8988T (cell line): ENCODE measurements at regions not wholly inside any gene's neighbourhood (a gene's known extent, or its start where the extent isn't known, plus 50 kb on each side); places are given as distances from the start of the nearest gene placed in this dataset.

Experiments
- DNase-seq: peaks from one replicate; pipeline ENCODE4 v3.0.0; 2011

DNA sequence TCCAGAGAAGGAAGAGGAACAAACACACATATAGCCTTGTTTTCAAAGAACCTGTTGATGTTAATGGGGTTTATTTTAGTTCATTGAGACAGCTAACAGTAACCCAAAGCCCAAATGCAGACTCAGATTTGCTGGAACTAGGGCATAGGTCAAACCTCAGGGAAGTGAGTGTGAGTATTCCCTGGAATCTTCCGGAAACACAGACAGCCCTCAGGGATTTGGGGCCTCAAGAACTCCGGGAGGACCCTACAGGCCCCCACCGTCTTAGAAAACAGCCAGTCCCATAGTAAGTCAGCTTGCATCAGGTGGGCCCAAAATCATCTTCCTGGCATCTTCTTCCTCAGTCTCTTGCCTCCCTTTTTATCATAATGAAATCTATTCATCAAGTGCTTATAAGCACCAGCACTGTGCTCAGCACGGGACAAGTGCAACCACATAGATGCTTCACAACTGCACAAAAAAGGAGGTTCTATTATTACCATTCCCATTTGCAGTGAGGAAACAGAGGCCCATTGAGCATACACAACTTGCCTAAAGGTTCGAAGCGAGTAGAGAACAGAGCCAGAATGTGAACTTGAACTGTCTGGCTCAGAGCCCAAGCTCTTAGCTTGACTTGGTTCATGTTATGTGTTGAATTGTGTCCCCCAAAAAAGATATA lies 50.2 kb upstream of the BCL11A start:
- DNase-seq, result no peak

DNA sequence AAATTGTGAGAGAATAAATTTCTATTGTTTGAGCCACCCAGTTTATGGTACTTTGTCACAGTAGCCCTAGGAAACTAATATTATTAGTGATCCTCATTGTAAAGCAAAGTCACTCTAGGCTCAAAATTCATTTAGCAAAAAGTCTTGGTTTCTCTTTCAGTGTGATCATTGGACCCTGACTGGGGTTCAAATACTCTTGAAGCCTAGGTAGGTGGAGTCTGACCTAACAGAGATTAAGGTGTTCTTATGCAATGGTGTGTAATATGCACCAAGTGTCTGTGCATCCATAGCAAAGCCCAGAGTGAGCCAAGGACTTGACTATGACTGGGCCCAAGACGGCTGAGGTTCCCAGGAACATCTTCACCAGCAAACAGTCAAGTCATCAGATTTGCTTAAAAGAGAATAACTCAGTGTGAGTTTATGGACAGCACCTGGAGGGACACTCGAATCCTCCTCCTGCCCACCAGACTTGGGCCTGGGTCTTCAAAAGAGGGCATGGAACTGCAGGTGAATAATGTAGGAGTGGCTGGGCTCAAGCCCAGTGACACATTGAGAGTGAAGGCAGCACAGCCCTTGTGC lies 51.1 kb upstream of the BCL11A start:
- no peak for DNase-seq

DNA sequence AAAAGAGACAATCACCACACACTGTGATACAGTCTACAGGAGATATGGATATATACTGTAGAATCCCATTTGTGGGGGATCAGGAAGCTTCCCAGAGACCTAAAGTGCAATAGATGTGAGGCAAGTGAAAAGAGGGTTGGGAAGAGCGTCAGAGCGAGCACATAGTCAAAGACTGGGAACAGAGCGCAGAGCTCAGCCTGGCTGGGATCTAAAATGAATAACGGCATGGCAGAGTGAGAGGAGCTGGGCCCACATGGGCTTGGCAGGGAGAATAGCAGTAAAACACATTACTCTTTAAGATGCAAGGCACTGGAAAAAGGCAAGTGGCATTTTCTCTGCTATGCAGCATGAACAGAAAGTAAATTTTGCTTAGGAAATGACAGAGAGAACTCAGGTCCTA lies 52.4 kb upstream of the BCL11A start:
- no peak for DNase-seq

- DNase-seq, result no peak
Measured at GRCh38 chr2:60608679-60609078, 55.2 kb upstream of the BCL11A start.

GRCh38 chr2:60612033-60612432 lies 58.6 kb upstream of the BCL11A start:
- DNase-seq, result no peak

- DNase-seq, result no peak
Measured at GRCh38 chr2:60614319-60614718, 60.9 kb upstream of the BCL11A start.

DNA sequence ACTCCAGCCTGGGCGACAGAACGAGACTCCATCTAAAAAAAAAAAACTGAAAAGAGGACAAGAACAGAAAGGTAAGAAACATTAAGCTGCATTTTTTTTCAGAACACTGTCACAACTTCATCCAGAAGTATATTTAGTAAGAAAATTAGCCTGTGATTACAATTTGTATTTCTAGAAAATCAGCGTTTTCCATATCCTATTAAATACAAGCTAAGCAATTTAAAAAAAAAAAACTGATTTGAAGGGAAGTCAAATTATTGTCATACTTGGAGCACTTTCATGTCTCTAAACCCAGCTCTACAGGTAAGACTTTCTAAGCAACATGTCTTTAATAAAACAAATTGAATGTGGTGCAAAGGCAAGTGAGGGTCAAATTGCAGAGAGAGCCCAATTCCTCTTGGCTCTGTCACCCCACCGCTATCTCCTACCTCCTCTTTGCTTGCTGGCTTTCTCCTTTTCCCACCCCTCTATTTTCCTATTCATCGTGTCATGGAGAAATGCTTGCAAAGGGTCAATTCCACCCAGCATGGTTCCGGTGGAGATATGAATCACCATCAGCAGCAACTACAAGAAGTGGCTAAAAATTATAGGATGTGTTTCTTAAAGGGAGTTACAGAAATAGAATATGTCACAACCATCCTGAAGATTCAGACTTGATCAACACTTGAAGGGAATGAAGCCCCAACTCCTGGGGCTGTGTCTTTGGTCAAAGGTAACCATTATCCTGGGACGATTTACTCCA lies 68.4 kb upstream of the BCL11A start:
- DNase-seq, result no peak

DNA sequence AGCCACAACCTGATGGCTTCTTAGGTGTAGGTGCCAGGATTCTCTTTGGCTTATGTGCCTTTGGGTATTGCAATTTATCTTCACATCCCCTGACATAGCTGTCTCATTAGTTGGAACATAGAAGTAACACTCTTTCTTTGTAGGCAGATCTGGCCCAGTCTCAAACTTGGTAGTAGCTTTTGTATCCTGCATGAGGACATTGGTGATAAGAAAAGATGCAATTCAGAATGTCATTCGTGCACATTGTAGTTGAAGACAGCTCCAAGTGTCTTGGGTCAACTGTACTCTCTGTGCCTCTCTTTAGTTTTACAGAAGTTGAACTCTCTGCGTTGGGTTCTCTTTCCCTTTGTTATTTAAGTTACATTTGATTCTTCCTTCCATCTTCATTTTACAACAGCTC lies 69.6 kb upstream of the BCL11A start:
- no peak for DNase-seq

DNA sequence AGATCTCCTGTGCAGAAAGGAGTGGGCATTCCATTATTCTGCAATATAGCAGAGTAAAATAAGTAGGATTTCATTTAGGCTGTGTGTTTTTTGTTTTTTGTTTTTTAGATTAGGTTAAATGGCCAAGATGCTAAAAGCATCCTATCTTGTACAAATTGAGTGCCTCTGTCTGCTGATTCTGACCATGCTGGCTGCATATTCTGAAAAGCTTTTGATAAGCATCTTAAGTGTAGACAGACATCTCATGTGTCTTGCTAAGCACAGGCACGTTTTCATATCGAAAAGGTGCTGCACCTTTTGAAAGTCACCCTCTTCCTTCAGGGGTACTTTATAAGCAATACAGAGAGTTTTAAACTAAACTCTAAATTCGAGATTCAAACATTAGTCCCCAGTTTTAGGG lies 74.0 kb upstream of the BCL11A start:
- DNase-seq, result no peak

GRCh38 chr2:60628026-60628425 lies 74.6 kb upstream of the BCL11A start:
- no peak for DNase-seq

DNA sequence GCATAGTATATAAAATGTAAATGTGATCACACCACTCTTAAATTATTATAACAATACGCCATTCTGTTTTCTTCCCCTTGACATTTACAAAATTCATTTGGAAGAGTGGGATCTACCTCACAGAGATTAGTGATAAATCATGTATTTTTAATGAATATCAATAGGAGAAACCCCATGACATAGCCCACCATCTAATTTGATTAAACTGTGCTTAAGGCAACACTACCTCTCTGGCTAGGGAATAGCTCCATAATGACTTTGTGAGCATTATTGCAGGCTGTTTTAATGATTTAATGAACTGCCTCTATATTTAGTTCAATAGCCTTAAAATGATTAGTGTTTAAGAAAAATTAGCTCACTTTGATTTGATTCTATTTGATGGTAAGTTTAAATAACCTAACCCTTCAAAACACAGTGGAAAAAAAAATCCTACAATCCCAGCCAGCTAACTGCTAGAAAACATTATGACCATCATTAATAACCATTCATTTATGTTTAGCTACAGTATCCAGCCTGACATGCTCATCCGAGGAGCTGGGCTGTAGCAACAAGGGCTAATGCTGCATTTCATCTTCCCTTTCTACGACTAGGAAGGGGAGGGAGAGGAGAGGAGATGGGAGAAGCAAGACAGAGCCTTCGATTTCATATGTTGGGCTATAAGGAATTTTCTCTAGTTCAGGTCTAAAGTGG lies 75.3 kb upstream of the BCL11A start:
- no peak for DNase-seq

- DNase-seq, result no peak
Measured at GRCh38 chr2:60629305-60629662, 75.8 kb upstream of the BCL11A start.

- DNase-seq, result no peak
Measured at GRCh38 chr2:60629801-60630385, 76.4 kb upstream of the BCL11A start.

DNA sequence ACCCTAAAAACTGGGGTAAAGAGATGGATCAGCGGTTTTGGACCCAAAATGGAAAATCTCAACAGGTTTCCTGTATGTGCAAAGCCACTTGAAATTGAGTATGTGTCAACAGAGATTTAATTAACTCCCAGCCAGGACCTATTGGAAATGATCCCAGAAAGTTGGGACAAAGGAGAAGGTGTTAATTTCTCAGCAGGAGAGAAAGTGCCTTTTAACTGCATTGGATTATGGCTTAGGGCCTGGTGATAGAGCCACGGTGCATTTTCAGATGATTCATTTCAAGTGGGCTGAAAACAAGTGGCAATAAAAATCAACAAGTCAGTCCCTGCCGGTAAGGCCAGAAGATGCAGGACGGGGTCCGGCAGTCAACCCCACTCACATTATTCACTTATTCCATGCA lies 80.2 kb upstream of the BCL11A start:
- no peak for DNase-seq

DNA sequence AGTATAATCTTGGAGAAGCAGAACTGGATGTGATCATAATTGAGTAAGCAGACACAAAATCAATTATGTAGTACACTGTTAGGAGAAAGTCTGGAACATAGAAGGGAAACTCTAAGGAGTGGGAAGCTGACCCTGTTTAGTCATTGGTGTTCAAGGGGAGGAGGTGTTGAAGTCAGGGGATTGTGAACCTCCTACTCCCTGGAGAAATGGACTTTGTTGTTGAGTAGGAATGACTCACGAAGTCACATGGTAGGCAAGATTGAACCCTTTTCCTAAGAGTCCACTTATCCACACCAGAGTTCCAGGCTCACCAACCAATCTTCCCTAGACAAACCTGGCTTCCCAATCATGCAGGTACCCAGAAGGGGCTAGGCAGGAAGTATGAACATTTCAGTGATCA lies 81.0 kb upstream of the BCL11A start:
- DNase-seq, result no peak

GRCh38 chr2:60641811-60642788 lies 88.6 kb upstream of the BCL11A start:
- peak; percentile 21 for DNase-seq

DNA sequence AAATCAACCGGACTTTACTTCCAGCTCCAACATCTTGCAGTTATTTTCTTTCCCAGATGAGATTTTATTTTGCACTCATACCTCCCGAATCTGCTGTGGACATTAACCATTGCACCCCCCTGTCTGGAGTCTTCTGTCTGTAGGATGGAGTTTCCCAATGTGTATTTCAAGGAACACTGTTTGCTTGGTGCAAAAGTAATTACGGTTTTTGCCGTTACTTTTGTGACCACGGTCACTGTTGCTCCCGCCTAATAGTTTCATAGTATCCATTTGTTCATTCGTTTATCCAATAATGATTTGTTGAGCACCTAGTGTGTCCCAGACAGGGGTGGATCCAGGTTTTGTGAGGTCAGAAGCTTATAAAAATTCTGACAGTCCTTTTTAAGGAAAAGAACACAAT lies 90.3 kb upstream of the BCL11A start:
- DNase-seq, result no peak

DNA sequence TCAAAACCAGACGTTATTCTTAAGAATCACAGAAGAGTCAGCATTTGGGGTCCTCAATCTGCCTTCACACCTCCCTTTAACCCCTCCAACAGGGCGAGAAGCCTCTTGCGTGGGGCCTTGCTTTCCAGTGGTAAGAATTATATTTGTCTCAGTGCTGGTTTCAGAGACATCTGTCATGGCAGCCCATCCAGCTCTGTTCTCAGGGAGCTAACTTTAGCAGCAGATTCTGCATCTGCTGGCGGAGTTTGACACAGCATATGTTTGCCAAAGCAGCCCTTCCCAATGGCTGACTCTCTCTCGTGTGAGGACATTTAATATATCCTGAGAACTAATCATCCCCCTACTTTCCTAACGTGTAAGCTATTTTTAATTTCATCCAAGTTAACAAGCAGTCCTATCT lies 91.5 kb upstream of the BCL11A start:
- no peak for DNase-seq

DNA sequence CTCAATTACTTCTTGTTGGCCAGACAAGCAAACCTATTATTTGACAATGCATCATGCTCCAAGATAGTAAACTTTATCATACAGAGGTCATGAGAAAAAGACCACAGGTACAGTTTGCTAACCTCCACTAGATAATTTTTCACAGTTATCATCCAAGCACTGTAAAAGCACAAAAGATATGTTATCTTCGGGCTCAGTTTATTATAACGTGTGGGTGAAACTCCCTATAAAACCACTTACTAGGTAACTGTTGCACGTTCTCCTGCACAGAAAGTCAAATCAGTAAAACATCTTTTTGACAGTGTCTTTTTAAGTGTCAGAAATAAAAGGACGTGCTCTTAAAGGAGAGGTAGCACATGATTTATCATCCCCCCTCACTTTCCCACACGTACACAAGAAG lies 94.7 kb upstream of the BCL11A start:
- no peak for DNase-seq

- no peak for DNase-seq
Measured at GRCh38 chr2:60649721-60650120, 96.3 kb upstream of the BCL11A start.

- DNase-seq, result no peak
Measured at GRCh38 chr2:60652832-60653340, 99.4 kb upstream of the BCL11A start.

DNA sequence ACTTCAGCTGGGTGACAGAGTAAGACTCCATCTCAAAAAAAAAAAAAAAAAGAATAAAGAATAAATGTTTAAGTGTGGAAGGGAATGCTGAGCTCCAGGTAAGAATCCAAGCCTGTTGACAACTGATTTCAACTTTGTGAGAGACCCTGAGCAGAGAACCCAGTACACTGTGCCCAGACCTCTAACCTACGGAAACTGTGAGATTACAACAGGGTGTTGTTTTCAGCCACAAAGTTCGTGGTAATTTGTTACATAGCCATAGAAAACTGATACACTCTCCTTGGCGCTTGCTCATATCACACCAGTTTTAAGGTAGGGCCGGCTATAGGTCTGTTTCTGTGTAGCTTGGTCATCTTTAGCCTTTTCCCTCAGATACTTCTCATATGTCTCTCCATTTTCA lies 98.4 kb upstream of the PAPOLG start:
- DNase-seq, result no peak
